Adrenal gland (tissue), 9 donors: ENCODE measurements at regions not wholly inside any gene's neighbourhood (a gene's known extent, or its start where the extent isn't known, plus 50 kb on each side); places are given as distances from the start of the nearest gene placed in this dataset.

Experiments used
- DNase-seq, 7 donors: peaks; one replicate each; pipeline ENCODE4 v3.0.0-alpha.2; 2019 to 2020
- H3K27ac ChIP-seq, 5 donors: fragments of 200-600 bp; sonication (generic) in 4 of 5; 1 replicate in 3 of 5; 2 replicates in 2 of 5; pipeline versions ENCODE4 v1.5.1 to v1.8.0; 2016 to 2020; ENCODE audit warnings: mild to moderate bottlenecking in 1 of 5
- H3K27me3 ChIP-seq: fragments of 200-600 bp; 2 replicates; pipeline ENCODE4 v1.8.0; 2021
- H3K36me3 ChIP-seq, 2 donors: fragments of 200-600 bp; replicated peaks in 1 of 2; 1 replicate in 1 of 2; 2 replicates in 1 of 2; pipeline versions ENCODE4 v1.5.1 to v1.8.0; 2018 to 2022
- H3K4me1 ChIP-seq, 2 donors: fragments of 200-600 bp; replicated peaks in 1 of 2; 1 replicate in 1 of 2; 2 replicates in 1 of 2; pipeline versions ENCODE4 v1.5.1 to v1.8.0; 2018 to 2021
- H3K4me3 ChIP-seq, 4 donors: fragments of 200-600 bp; sonication (generic) in 3 of 4; one replicate each; pipeline ENCODE4 v1.5.1; 2016 to 2018
- H3K9me3 ChIP-seq, 3 donors: fragments of 200-600 bp; sonication (generic) in 1 of 3; replicated peaks in 1 of 3; 1 replicate in 2 of 3; 2 replicates in 1 of 3; pipeline versions ENCODE4 v1.5.1 to v1.8.0; 2016 to 2021
- POLR2A ChIP-seq, 2 donors: fragments of 450-650 bp; IDR thresholded peaks; one replicate each; pipeline ENCODE4 v1.6.1; 2017; ENCODE audit warnings: antibody characterized with exemption in 2 of 2, mild to moderate bottlenecking in 2 of 2, moderate library complexity in 1 of 2
- WGBS, 4 donors: extraction: QIAGEN DNeasy Blood & Tissue Kit in 2 of 4; methylation state at CpG; one replicate each; pipeline versions ENCODE4 v1.1.5 to v1.1.7; 2013 to 2017; 5-methylcytosine and 5-hydroxymethylcytosine counted together
- intact Hi-C, 2 donors: fragments of 100-400 bp; cut with DNase I; formaldehyde crosslinking; loops; one replicate each; pipeline versions ENCODE4 v1.14.1 to v1.15.0; 2022 to 2023
- TF ChIP-seq, protein P1 (sequence below), 6 experiments: fragments of 450-650 bp in 4 of 6; fragments of 200-600 bp in 2 of 6; sonication (generic) in 1 of 6; IDR thresholded peaks; 1 replicate in 5 of 6; 2 replicates in 1 of 6; pipeline versions ENCODE4 v1.5.1 to v1.8.0; 2016 to 2021; ENCODE audit warnings: antibody characterized with exemption in 6 of 6, mild to moderate bottlenecking in 2 of 6, moderate library complexity in 1 of 6
- donor health status: healthy with polysubstance abuse.
- donor health status: Bipolar disorder and iron deficiency.
- donor health status: DM: yes; HTN: yes; CAD: no.
- donor health status: DM: no; HTN: no; CAD: no.
- donor health status: DM: no; HTN: no; CAD: no.

DNA sequence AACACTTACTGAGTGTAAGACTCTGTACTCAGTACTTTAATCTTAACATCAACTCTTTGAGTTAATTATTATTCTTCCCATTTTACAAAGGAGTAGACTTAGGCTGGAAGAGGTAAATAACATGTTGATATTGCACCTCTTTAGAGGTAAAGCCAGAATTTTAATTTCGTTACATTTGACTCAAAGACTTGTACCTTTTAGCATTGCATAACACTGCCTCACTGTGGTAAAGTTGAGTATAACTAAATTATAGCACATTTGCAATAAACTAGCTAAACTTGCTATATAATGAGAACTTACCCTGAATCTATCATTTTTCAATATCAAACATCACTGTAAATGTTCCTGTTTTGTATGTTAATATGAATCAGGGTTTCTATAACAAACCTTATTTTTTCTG lies 218.5 kb downstream of the PRR32 start:
- no peak overlapping the region for H3K27ac ChIP-seq
- no peak overlapping the region for H3K4me3 ChIP-seq
- TF ChIP-seq POLR2A (IDR thresholded peaks at IDR 0.05) = no peak
- TF ChIP-seq, protein P1, sequence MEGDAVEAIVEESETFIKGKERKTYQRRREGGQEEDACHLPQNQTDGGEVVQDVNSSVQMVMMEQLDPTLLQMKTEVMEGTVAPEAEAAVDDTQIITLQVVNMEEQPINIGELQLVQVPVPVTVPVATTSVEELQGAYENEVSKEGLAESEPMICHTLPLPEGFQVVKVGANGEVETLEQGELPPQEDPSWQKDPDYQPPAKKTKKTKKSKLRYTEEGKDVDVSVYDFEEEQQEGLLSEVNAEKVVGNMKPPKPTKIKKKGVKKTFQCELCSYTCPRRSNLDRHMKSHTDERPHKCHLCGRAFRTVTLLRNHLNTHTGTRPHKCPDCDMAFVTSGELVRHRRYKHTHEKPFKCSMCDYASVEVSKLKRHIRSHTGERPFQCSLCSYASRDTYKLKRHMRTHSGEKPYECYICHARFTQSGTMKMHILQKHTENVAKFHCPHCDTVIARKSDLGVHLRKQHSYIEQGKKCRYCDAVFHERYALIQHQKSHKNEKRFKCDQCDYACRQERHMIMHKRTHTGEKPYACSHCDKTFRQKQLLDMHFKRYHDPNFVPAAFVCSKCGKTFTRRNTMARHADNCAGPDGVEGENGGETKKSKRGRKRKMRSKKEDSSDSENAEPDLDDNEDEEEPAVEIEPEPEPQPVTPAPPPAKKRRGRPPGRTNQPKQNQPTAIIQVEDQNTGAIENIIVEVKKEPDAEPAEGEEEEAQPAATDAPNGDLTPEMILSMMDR (IDR thresholded peaks at IDR 0.05) = peak; percentile 19 to 58 (median 56)
- no peaks in the 10 kb centered on the region for H3K36me3 ChIP-seq
- intact Hi-C loops = no loop called here
- WGBS, 4 donors = 19 to 35% (median 23%) methylated on average over 1 of the region's 1 CpG
- no peaks in the 10 kb centered on the region for H3K27me3 ChIP-seq
- H3K4me1 ChIP-seq = no peaks in the 10 kb centered on the region
- no peak for DNase-seq
- no peaks in the 10 kb centered on the region for H3K9me3 ChIP-seq

DNA sequence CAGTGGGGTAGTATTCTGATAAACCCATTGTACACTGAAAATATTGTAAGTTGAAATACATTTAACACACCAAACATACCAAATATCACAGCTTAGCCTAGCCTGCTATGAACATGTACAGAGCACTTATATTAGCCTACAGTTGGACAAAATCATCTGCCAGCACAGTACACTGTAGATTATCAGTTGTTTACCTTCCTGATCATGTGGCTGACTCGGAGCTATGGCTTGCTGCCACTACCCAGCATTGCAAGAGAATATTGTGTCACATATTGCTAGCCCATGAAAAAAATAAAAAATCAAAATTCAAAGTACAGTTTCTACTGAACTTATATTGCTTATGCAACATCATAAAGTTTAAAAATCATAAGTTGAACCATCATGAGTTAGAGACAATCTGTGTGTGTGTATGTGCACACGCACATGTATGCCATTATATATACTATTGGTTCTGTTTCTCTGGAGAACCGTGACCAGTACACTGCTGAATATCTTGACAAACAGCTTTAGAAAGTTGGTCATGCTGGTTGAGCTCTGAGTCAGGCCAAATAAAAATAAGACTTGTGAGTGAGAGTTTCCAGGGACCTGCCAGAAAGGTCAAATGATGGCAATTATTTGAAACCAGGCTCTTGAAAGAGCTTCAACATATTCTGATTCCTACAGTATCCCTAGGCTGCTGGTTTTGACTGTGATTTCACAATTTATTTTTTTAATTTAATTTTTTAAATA lies 238.5 kb downstream of the PRR32 start:
- no peak overlapping the region for H3K27ac ChIP-seq
- no peak for TF ChIP-seq POLR2A (IDR thresholded peaks at IDR 0.05)
- TF ChIP-seq, protein P1 (IDR thresholded peaks at IDR 0.05) = no peak
- peaks cover 6% of the 10 kb centered on the region for H3K27me3 ChIP-seq
- WGBS, 4 donors = 50 to 58% (median 53%) methylated on average over 3 of the region's 3 CpGs
- no peaks in the 10 kb centered on the region for H3K9me3 ChIP-seq
- DNase-seq = no peak
- intact Hi-C loops = no loop called here
- H3K4me1 ChIP-seq = no peaks in the 10 kb centered on the region
- no peak overlapping the region for H3K4me3 ChIP-seq
- H3K36me3 ChIP-seq = no peaks in the 10 kb centered on the region

DNA sequence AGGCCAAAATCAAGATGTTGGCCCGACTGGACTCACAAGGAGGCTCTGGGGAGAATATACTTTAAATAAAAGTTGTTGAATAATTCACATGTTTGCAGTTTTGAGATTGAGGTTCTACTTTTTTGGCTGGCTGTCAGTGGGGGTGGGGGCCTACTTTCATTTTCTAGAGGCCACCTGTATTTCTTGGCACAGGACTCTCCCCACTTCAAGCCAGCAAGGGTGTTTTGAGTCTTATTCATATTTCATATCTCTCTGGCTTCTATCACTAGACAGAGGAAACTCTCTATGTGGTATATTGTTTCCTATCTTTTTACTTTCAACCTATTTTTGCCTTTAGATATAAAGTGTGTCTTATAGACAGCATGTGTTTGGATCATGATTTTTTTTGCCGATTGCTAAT lies 266.4 kb downstream of the PRR32 start:
- H3K4me1 ChIP-seq = no peaks in the 10 kb centered on the region
- WGBS, 4 donors = 65 to 83% (median 69%) methylated on average over 2 of the region's 2 CpGs
- no peaks in the 10 kb centered on the region for H3K36me3 ChIP-seq
- TF ChIP-seq, protein P1 (IDR thresholded peaks at IDR 0.05) = no peak
- TF ChIP-seq POLR2A (IDR thresholded peaks at IDR 0.05) = no peak
- no peaks in the 10 kb centered on the region for H3K27me3 ChIP-seq
- DNase-seq = no peak
- no peak overlapping the region for H3K27ac ChIP-seq
- no peak overlapping the region for H3K4me3 ChIP-seq
- intact Hi-C loops = no loop called here
- H3K9me3 ChIP-seq = no peaks in the 10 kb centered on the region

DNA sequence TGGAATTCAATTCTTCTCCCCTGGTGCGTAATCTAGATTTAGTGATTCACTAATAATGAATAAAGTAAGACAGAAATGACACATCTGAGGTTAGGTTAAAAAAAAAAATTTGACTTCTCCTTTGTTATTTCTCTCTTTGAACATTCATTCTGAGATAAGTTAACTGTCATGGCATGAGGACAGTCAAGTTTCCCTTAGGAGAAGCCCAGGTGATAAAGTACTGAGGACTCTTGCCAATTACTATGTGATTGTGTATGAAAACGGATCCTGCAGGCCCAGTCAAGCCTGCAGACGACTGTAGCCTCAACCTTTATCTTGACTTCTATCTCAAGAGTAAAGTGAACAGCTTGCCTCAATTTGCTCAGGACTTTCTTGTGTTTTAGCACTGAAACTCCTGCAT lies 293.2 kb downstream of the PRR32 start:
- H3K36me3 ChIP-seq = no peaks in the 10 kb centered on the region
- H3K4me1 ChIP-seq = no peaks in the 10 kb centered on the region
- H3K9me3 ChIP-seq = no peaks in the 10 kb centered on the region
- H3K27ac ChIP-seq = no peak overlapping the region
- H3K4me3 ChIP-seq = no peak overlapping the region
- TF ChIP-seq POLR2A (IDR thresholded peaks at IDR 0.05) = no peak
- TF ChIP-seq, protein P1 (IDR thresholded peaks at IDR 0.05) = no peak
- intact Hi-C loops = no loop called here
- no peaks in the 10 kb centered on the region for H3K27me3 ChIP-seq
- 33 to 49% (median 43%) methylated on average over 3 of the region's 3 CpGs for WGBS, 4 donors
- DNase-seq = no peak
